ENCODE measurements at regions not wholly inside any gene's neighbourhood (a gene's known extent, or its start where the extent isn't known, plus 50 kb on each side); places are given as distances from the start of the nearest gene placed in this dataset.

- ChIA-PET POLR2A (no interaction called here), CTCF (no interaction called here)
- no peak overlapping the region for H3K4me3 ChIP-seq (ENCODE audit: low read length)
- no peaks in the 10 kb centered on the region for H3K36me3 ChIP-seq (ENCODE audit: insufficient read depth, low read length)
- H3K27me3 ChIP-seq (ENCODE audit: insufficient read depth, low read length, poor library complexity, severe bottlenecking): no peaks in the 10 kb centered on the region
- H3K9me3 ChIP-seq (ENCODE audit: low read length): no peaks in the 10 kb centered on the region
- Mint-ChIP-seq H3K27ac (no peak overlapping the region), H3K4me3 (no peak overlapping the region), H3K9me3 (peaks cover 0 to 2% (median 0%) of the 10 kb centered on the region in 5 donors), H3K4me1 (no peaks in the 10 kb centered on the region), H3K36me3 (no peaks in the 10 kb centered on the region), H3K27me3 (no peaks in the 10 kb centered on the region)
- H3K4me1 ChIP-seq (ENCODE audit: insufficient read depth, low read length): no peaks in the 10 kb centered on the region
- DNase-seq: no peak
- H3K27ac ChIP-seq (ENCODE audit: low read depth, low read length): no peak overlapping the region
These were observed 127.9 kb upstream of the THSD7B start for GRCh38 chr2:136637402-136637801.

- Mint-ChIP-seq H3K27me3 (peaks cover 0 to 6% of the 10 kb centered on the region in 2 donors), H3K4me3 (no peak overlapping the region), H3K27ac (no peak overlapping the region), H3K36me3 (no peaks in the 10 kb centered on the region), H3K9me3 (peaks cover 0 to 6% (median 0%) of the 10 kb centered on the region in 5 donors), H3K4me1 (no peaks in the 10 kb centered on the region)
- H3K36me3 ChIP-seq (ENCODE audit: insufficient read depth, low read length): no peaks in the 10 kb centered on the region
- no peak overlapping the region for H3K4me3 ChIP-seq (ENCODE audit: low read length)
- DNase-seq: no peak
- no peaks in the 10 kb centered on the region for H3K4me1 ChIP-seq (ENCODE audit: insufficient read depth, low read length)
- CTCF ChIA-PET: no interaction called here
- H3K27ac ChIP-seq (ENCODE audit: low read depth, low read length): no peak overlapping the region
- no peaks in the 10 kb centered on the region for H3K27me3 ChIP-seq (ENCODE audit: insufficient read depth, low read length, poor library complexity, severe bottlenecking)
- POLR2A ChIA-PET: no interaction called here
- no peaks in the 10 kb centered on the region for H3K9me3 ChIP-seq (ENCODE audit: low read length)
These were observed 136.9 kb upstream of the THSD7B start for GRCh38 chr2:136628490-136628889.

- Mint-ChIP-seq H3K27me3 (peaks cover 2 to 4% of the 10 kb centered on the region in 2 donors), H3K27ac (no peak overlapping the region), H3K4me1 (no peaks in the 10 kb centered on the region), H3K9me3 (peaks cover 0 to 1% (median 0%) of the 10 kb centered on the region in 5 donors), H3K4me3 (no peak overlapping the region), H3K36me3 (no peaks in the 10 kb centered on the region)
- Histone ChIP-seq H3K27ac (ENCODE audit: low read depth, low read length) (no peak overlapping the region), H3K4me3 (ENCODE audit: low read length) (no peak overlapping the region), H3K27me3 (ENCODE audit: insufficient read depth, low read length, poor library complexity, severe bottlenecking) (no peaks in the 10 kb centered on the region), H3K9me3 (ENCODE audit: low read length) (no peaks in the 10 kb centered on the region), H3K36me3 (ENCODE audit: insufficient read depth, low read length) (no peaks in the 10 kb centered on the region), H3K4me1 (ENCODE audit: insufficient read depth, low read length) (no peaks in the 10 kb centered on the region)
- no peak for DNase-seq
- CTCF ChIA-PET: no interaction called here
- POLR2A ChIA-PET: no interaction called here
These were observed 152.2 kb upstream of the THSD7B start for GRCh38 chr2:136613096-136613495.

GRCh38 chr2:136612079-136612478 lies 153.3 kb upstream of the THSD7B start:
- no peaks in the 10 kb centered on the region for H3K27me3 ChIP-seq (ENCODE audit: insufficient read depth, low read length, poor library complexity, severe bottlenecking)
- Mint-ChIP-seq H3K27ac (no peak overlapping the region), H3K36me3 (no peaks in the 10 kb centered on the region), H3K27me3 (peaks cover 2 to 10% of the 10 kb centered on the region in 2 donors), H3K4me1 (no peaks in the 10 kb centered on the region), H3K9me3 (peaks cover 0 to 3% (median 0%) of the 10 kb centered on the region in 5 donors), H3K4me3 (no peak overlapping the region)
- no peak overlapping the region for H3K4me3 ChIP-seq (ENCODE audit: low read length)
- H3K4me1 ChIP-seq (ENCODE audit: insufficient read depth, low read length): no peaks in the 10 kb centered on the region
- no peaks in the 10 kb centered on the region for H3K9me3 ChIP-seq (ENCODE audit: low read length)
- ChIA-PET CTCF (no interaction called here), POLR2A (no interaction called here)
- no peaks in the 10 kb centered on the region for H3K36me3 ChIP-seq (ENCODE audit: insufficient read depth, low read length)
- no peak overlapping the region for H3K27ac ChIP-seq (ENCODE audit: low read depth, low read length)
- DNase-seq: no peak

GRCh38 chr2:136611451-136611850 lies 153.9 kb upstream of the THSD7B start:
- no peak for DNase-seq
- no peaks in the 10 kb centered on the region for H3K36me3 Mint-ChIP-seq
- Histone ChIP-seq H3K36me3 (ENCODE audit: insufficient read depth, low read length) (no peaks in the 10 kb centered on the region), H3K4me1 (ENCODE audit: insufficient read depth, low read length) (no peaks in the 10 kb centered on the region), H3K4me3 (ENCODE audit: low read length) (no peak overlapping the region), H3K27ac (ENCODE audit: low read depth, low read length) (no peak overlapping the region), H3K27me3 (ENCODE audit: insufficient read depth, low read length, poor library complexity, severe bottlenecking) (no peaks in the 10 kb centered on the region), H3K9me3 (ENCODE audit: low read length) (no peaks in the 10 kb centered on the region)
- no peaks in the 10 kb centered on the region for H3K4me1 Mint-ChIP-seq
- peaks cover 1 to 10% of the 10 kb centered on the region in 2 donors for H3K27me3 Mint-ChIP-seq
- no peak overlapping the region for H3K27ac Mint-ChIP-seq
- no peak overlapping the region for H3K4me3 Mint-ChIP-seq
- peaks cover 0 to 3% (median 0%) of the 10 kb centered on the region in 5 donors for H3K9me3 Mint-ChIP-seq
- ChIA-PET CTCF (no interaction called here), POLR2A (no interaction called here)

- CTCF ChIA-PET: no interaction called here
These were observed 182.6 kb upstream of the THSD7B start for GRCh38 chr2:136582628-136583205.

GRCh38 chr2:136572335-136572734 lies 193.0 kb upstream of the THSD7B start:
- ChIA-PET CTCF (no interaction called here), POLR2A (no interaction called here)
- no peaks in the 10 kb centered on the region for H3K27me3 ChIP-seq (ENCODE audit: insufficient read depth, low read length, poor library complexity, severe bottlenecking)
- H3K4me3 Mint-ChIP-seq: no peak overlapping the region
- no peaks in the 10 kb centered on the region for H3K36me3 Mint-ChIP-seq
- H3K27ac Mint-ChIP-seq: no peak overlapping the region
- no peaks in the 10 kb centered on the region for H3K4me1 Mint-ChIP-seq
- peaks cover 0 to 4% of the 10 kb centered on the region in 2 donors for H3K27me3 Mint-ChIP-seq
- no peaks in the 10 kb centered on the region for H3K4me1 ChIP-seq (ENCODE audit: insufficient read depth, low read length)
- no peak for DNase-seq
- H3K9me3 Mint-ChIP-seq: no peaks in the 10 kb centered on the region
- H3K36me3 ChIP-seq (ENCODE audit: insufficient read depth, low read length): no peaks in the 10 kb centered on the region
- no peak overlapping the region for H3K4me3 ChIP-seq (ENCODE audit: low read length)
- H3K9me3 ChIP-seq (ENCODE audit: low read length): no peaks in the 10 kb centered on the region
- no peak overlapping the region for H3K27ac ChIP-seq (ENCODE audit: low read depth, low read length)

More at GRCh38 chr2:136582628-136583205, 182.6 kb upstream of the THSD7B start:
- Mint-ChIP-seq H3K9me3 (peaks cover 0 to 3% (median 2%) of the 10 kb centered on the region in 5 donors), H3K36me3 (no peaks in the 10 kb centered on the region), H3K27me3 (peaks cover 0 to 6% of the 10 kb centered on the region in 2 donors), H3K27ac (no peak overlapping the region), H3K4me1 (no peaks in the 10 kb centered on the region), H3K4me3 (no peak overlapping the region)
- Histone ChIP-seq H3K27ac (ENCODE audit: low read depth, low read length) (no peak overlapping the region), H3K4me1 (ENCODE audit: insufficient read depth, low read length) (no peaks in the 10 kb centered on the region), H3K9me3 (ENCODE audit: low read length) (no peaks in the 10 kb centered on the region), H3K4me3 (ENCODE audit: low read length) (no peak overlapping the region), H3K27me3 (ENCODE audit: insufficient read depth, low read length, poor library complexity, severe bottlenecking) (no peaks in the 10 kb centered on the region), H3K36me3 (ENCODE audit: insufficient read depth, low read length) (no peaks in the 10 kb centered on the region)
- DNase-seq: no peak
- POLR2A ChIA-PET: no interaction called here

- no peak overlapping the region for H3K4me3 Mint-ChIP-seq
- no peak for DNase-seq
- H3K36me3 Mint-ChIP-seq: no peaks in the 10 kb centered on the region
- H3K4me1 Mint-ChIP-seq: no peaks in the 10 kb centered on the region
- Histone ChIP-seq H3K4me3 (ENCODE audit: low read length) (no peak overlapping the region), H3K4me1 (ENCODE audit: insufficient read depth, low read length) (no peaks in the 10 kb centered on the region), H3K36me3 (ENCODE audit: insufficient read depth, low read length) (no peaks in the 10 kb centered on the region), H3K27ac (ENCODE audit: low read depth, low read length) (no peak overlapping the region), H3K27me3 (ENCODE audit: insufficient read depth, low read length, poor library complexity, severe bottlenecking) (peaks cover 4% of the 10 kb centered on the region), H3K9me3 (ENCODE audit: low read length) (no peaks in the 10 kb centered on the region)
- ChIA-PET POLR2A (interaction anchor here (0.7 kb wide), 1 partner anchor 210 kb away, joined by 4 read pairs; no protein-coding TSS in a partner anchor), CTCF (no interaction called here)
- no peaks in the 10 kb centered on the region for H3K9me3 Mint-ChIP-seq
- peaks cover 18 to 38% of the 10 kb centered on the region in 2 donors for H3K27me3 Mint-ChIP-seq
- H3K27ac Mint-ChIP-seq: no peak overlapping the region
These were observed 208.1 kb upstream of the THSD7B start for GRCh38 chr2:136557203-136557602.

- no peak overlapping the region for H3K27ac ChIP-seq (ENCODE audit: low read depth, low read length)
- H3K4me3 ChIP-seq (ENCODE audit: low read length): no peak overlapping the region
- no peaks in the 10 kb centered on the region for H3K4me1 ChIP-seq (ENCODE audit: insufficient read depth, low read length)
- H3K36me3 ChIP-seq (ENCODE audit: insufficient read depth, low read length): no peaks in the 10 kb centered on the region
- Mint-ChIP-seq H3K27me3 (peaks cover 7 to 19% of the 10 kb centered on the region in 2 donors), H3K36me3 (no peaks in the 10 kb centered on the region), H3K4me3 (no peak overlapping the region), H3K9me3 (no peaks in the 10 kb centered on the region), H3K4me1 (no peaks in the 10 kb centered on the region), H3K27ac (no peak overlapping the region)
- no peak for DNase-seq
- ChIA-PET POLR2A (no interaction called here), CTCF (no interaction called here)
- no peaks in the 10 kb centered on the region for H3K9me3 ChIP-seq (ENCODE audit: low read length)
- no peaks in the 10 kb centered on the region for H3K27me3 ChIP-seq (ENCODE audit: insufficient read depth, low read length, poor library complexity, severe bottlenecking)
These were observed 215.2 kb upstream of the THSD7B start for GRCh38 chr2:136550181-136550580.

Measured in CD8-positive, alpha-beta memory T cell (primary cell).